GM23338 (cell line): ENCODE measurements at regions not wholly inside any gene's neighbourhood (a gene's known extent, or its start where the extent isn't known, plus 50 kb on each side); places are given as distances from the start of the nearest gene placed in this dataset.

Source experiments
- ATAC-seq: fragments of 200-7000 bp; cut with Tn5 transposase; 3 replicates; pipeline ENCODE4 v1.9.1; 2020
- DNase-seq: peaks from one replicate; pipeline ENCODE4 v3.0.0-alpha.2; 2015; ENCODE audit warnings: low spot score
- H2AFZ ChIP-seq: fragments of 200-600 bp; sonication (generic); 2 replicates; pipeline ENCODE4 v1.8.0; 2016; ENCODE audit warnings: antibody characterized with exemption, mild to moderate bottlenecking, moderate library complexity
- H3F3A ChIP-seq: fragments of 200-600 bp; sonication (generic); replicated peaks from 2 replicates; pipeline ENCODE4 v1.8.0; 2017; ENCODE audit warnings: antibody characterized with exemption, mixed run types, low read depth
- H3K27ac ChIP-seq: fragments of 200-600 bp; sonication (generic); 2 replicates; pipeline ENCODE4 v1.6.1; 2016; ENCODE audit warnings: low read depth
- H3K27me3 ChIP-seq: fragments of 200-600 bp; sonication (generic); 2 replicates; pipeline ENCODE4 v1.8.0; 2016; ENCODE audit warnings: mild to moderate bottlenecking, mixed run types, moderate library complexity; ENCODE audit not compliant: insufficient read depth
- H3K36me3 ChIP-seq: fragments of 200-600 bp; sonication (generic); 2 replicates; pipeline ENCODE4 v1.8.0; 2016; ENCODE audit warnings: mild to moderate bottlenecking; ENCODE audit not compliant: insufficient read depth
- H3K4me1 ChIP-seq: fragments of 200-600 bp; sonication (generic); 2 replicates; pipeline ENCODE4 v1.8.0; 2016; ENCODE audit warnings: mild to moderate bottlenecking, moderate library complexity; ENCODE audit not compliant: insufficient read depth
- H3K4me2 ChIP-seq: fragments of 200-600 bp; sonication (generic); 2 replicates; pipeline ENCODE4 v1.7.1; 2017; ENCODE audit warnings: mixed run types
- H3K4me3 ChIP-seq: fragments of 200-600 bp; sonication (generic); 2 replicates; pipeline ENCODE4 v1.6.1; 2016; ENCODE audit warnings: mixed run types
- H3K79me2 ChIP-seq: fragments of 200-600 bp; sonication (generic); replicated peaks from 2 replicates; pipeline ENCODE4 v1.8.0; 2017; ENCODE audit warnings: mild to moderate bottlenecking; ENCODE audit not compliant: insufficient read depth
- H3K9me2 ChIP-seq: fragments of 200-600 bp; sonication (generic); 2 replicates; pipeline ENCODE4 v1.8.0; 2017; ENCODE audit not compliant: insufficient read depth
- H4K20me1 ChIP-seq: fragments of 200-600 bp; sonication (generic); replicated peaks from 2 replicates; pipeline ENCODE4 v1.8.0; 2017; ENCODE audit warnings: mild to moderate bottlenecking; ENCODE audit not compliant: insufficient read depth
- H3K27ac Mint-ChIP-seq: 2 replicates; pipeline ENCODE4 v1.8.0; 2020; ENCODE audit warnings: inconsistent platforms, mild to moderate bottlenecking, moderate library complexity, mixed read lengths
- H3K27me3 Mint-ChIP-seq: 3 replicates; pipeline ENCODE4 v1.8.0; 2022; ENCODE audit warnings: low read depth, mild to moderate bottlenecking, moderate library complexity, mixed read lengths, inconsistent platforms; ENCODE audit not compliant: insufficient read depth, poor library complexity
- H3K36me3 Mint-ChIP-seq: 3 replicates; pipeline ENCODE4 v1.8.0; 2021; ENCODE audit warnings: low read depth, mild to moderate bottlenecking, inconsistent platforms, moderate library complexity, mixed read lengths
- H3K4me1 Mint-ChIP-seq: 3 replicates; pipeline ENCODE4 v1.8.0; 2020; ENCODE audit warnings: mild to moderate bottlenecking, inconsistent platforms, mixed read lengths
- H3K4me3 Mint-ChIP-seq: 3 replicates; pipeline ENCODE4 v1.8.0; 2021; ENCODE audit warnings: moderate library complexity, mild to moderate bottlenecking, inconsistent platforms, mixed read lengths
- H3K9me3 Mint-ChIP-seq: 3 replicates; pipeline ENCODE4 v1.8.0; 2020; ENCODE audit warnings: moderate library complexity, mild to moderate bottlenecking, inconsistent platforms, mixed read lengths
- EZH2 ChIP-seq: fragments of 200-600 bp; sonication (generic); IDR thresholded peaks from one replicate; pipeline ENCODE4 v1.8.0; 2017; ENCODE audit warnings: antibody characterized with exemption, mild to moderate bottlenecking, low read depth; ENCODE audit not compliant: unreplicated experiment
- EZH2phosphoT487 ChIP-seq: fragments of 200-600 bp; sonication (generic); IDR thresholded peaks from one replicate; pipeline ENCODE4 v1.8.1; 2018; ENCODE audit warnings: antibody characterized with exemption; ENCODE audit not compliant: unreplicated experiment
- JUNB ChIP-seq: IDR thresholded peaks from one replicate; pipeline ENCODE4 v1.6.1; 2016; ENCODE audit warnings: antibody characterized with exemption; ENCODE audit not compliant: unreplicated experiment
- NANOG ChIP-seq: IDR thresholded peaks from 2 replicates; pipeline ENCODE4 v1.6.1; 2016; ENCODE audit warnings: antibody characterized with exemption, borderline replicate concordance
- POLR2AphosphoS5 ChIP-seq: IDR thresholded peaks from 2 replicates; pipeline ENCODE4 v1.6.1; 2016; ENCODE audit warnings: antibody characterized with exemption, low read depth
- STAT1 ChIP-seq: IDR thresholded peaks from one replicate; pipeline ENCODE4 v1.6.1; 2016; ENCODE audit warnings: antibody characterized with exemption; ENCODE audit not compliant: unreplicated experiment
- ZNF114 ChIP-seq: fragments of 250-450 bp; sonication (Bioruptor Pico); IDR thresholded peaks from 2 replicates; pipeline ENCODE4 v1.5.0; 2020; ENCODE audit warnings: mild to moderate bottlenecking, moderate library complexity
- ZNF331 ChIP-seq: fragments of 250-450 bp; sonication (Bioruptor Pico); IDR thresholded peaks from 2 replicates; pipeline ENCODE4 v1.5.0; 2020; ENCODE audit warnings: low read depth, mild to moderate bottlenecking, moderate library complexity
- TF ChIP-seq, protein P1 (sequence below), 2 experiments: fragments of 200-600 bp in 1 of 2; sonication (generic) in 1 of 2; conservative IDR thresholded peaks; 2 replicates each; pipeline versions ENCODE4 v1.5.1 to v1.6.1; 2016 to 2017; ENCODE audit warnings: antibody characterized with exemption in 2 of 2, low read depth in 2 of 2, mild to moderate bottlenecking in 2 of 2, moderate library complexity in 1 of 2
- TF ChIP-seq, protein P2 (sequence below): fragments of 250-450 bp; sonication (Bioruptor Pico); IDR thresholded peaks from 2 replicates; pipeline ENCODE4 v1.5.0; 2020; ENCODE audit warnings: mild to moderate bottlenecking, moderate library complexity
- TF ChIP-seq, protein P3 (sequence below): IDR thresholded peaks from 2 replicates; pipeline ENCODE4 v1.6.1; 2016; ENCODE audit warnings: antibody characterized with exemption

DNA sequence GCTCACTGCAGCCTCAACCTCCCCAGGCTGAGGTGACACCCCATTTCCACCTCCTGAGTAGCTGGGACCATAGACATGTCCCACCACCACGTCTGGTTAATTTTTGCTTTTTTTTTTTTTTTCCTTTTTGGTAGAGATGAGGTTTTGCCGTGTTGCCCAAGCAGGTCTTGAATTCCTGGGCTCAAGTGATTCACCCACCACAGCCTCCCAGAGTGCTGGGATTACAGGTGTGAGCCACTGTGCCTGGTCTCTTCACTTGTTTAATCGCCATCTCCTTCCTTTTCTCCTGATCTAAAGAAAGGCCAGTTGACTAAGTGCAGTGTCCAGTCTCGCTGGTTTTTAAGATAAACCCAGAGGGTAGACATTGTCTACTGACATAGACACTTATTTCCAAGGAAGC lies 152.0 kb downstream of the C16orf95 start:
- H3K4me3 Mint-ChIP-seq: no peak overlapping the region
- no peaks in the 10 kb centered on the region for H3K36me3 Mint-ChIP-seq
- H3K27ac Mint-ChIP-seq: no peak overlapping the region
- Histone ChIP-seq H3F3A (no peaks in the 10 kb centered on the region), H3K27ac (no peak overlapping the region), H2AFZ (no peak overlapping the region), H3K79me2 (no peaks in the 10 kb centered on the region), H3K4me2 (no peak overlapping the region), H3K4me1 (no peaks in the 10 kb centered on the region), H3K27me3 (no peaks in the 10 kb centered on the region), H4K20me1 (no peaks in the 10 kb centered on the region), H3K36me3 (no peaks in the 10 kb centered on the region), H3K4me3 (no peak overlapping the region), H3K9me2 (no peaks in the 10 kb centered on the region)
- no peak for TF ChIP-seq ZNF331
- TF ChIP-seq EZH2phosphoT487: no peak
- no peak for ATAC-seq
- no peaks in the 10 kb centered on the region for H3K4me1 Mint-ChIP-seq
- no peaks in the 10 kb centered on the region; the same call in 2 of the 3 replicates for H3K9me3 Mint-ChIP-seq
- H3K27me3 Mint-ChIP-seq: peaks cover 11% of the 10 kb centered on the region
- no peak for DNase-seq

DNA sequence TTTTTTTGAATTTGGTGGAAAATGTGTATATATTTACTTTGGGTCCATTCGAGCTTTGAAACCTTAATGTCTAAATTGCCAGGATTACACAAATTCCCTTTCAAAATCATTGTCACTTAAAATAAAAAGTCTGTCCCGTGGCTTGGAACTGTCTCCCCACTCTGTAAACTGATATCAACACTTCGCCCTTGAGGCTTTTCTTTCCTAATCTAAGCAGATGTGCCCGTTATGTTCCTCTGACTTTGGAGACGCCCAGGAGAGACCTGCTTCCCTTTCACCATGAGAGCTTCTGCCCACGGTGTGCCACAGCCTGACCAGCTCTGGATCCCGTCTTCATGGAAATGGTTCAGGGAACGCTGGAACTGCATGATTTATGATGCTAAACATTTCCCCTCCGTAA lies 151.3 kb downstream of the C16orf95 start:
- Histone ChIP-seq H3K4me1 (no peaks in the 10 kb centered on the region), H3F3A (no peaks in the 10 kb centered on the region), H3K79me2 (no peaks in the 10 kb centered on the region), H3K4me3 (no peak overlapping the region), H4K20me1 (no peaks in the 10 kb centered on the region), H3K36me3 (no peaks in the 10 kb centered on the region), H3K9me2 (no peaks in the 10 kb centered on the region), H3K4me2 (no peak overlapping the region), H2AFZ (no peak overlapping the region), H3K27ac (no peak overlapping the region), H3K27me3 (no peaks in the 10 kb centered on the region)
- Mint-ChIP-seq H3K27ac (no peak overlapping the region), H3K9me3 (no peaks in the 10 kb centered on the region; the same call in 2 of the 3 replicates), H3K4me1 (no peaks in the 10 kb centered on the region), H3K36me3 (no peaks in the 10 kb centered on the region), H3K27me3 (peaks cover 11% of the 10 kb centered on the region), H3K4me3 (no peak overlapping the region)
- DNase-seq (no peak), ATAC-seq (no peak)
- TF ChIP-seq, protein P1, sequence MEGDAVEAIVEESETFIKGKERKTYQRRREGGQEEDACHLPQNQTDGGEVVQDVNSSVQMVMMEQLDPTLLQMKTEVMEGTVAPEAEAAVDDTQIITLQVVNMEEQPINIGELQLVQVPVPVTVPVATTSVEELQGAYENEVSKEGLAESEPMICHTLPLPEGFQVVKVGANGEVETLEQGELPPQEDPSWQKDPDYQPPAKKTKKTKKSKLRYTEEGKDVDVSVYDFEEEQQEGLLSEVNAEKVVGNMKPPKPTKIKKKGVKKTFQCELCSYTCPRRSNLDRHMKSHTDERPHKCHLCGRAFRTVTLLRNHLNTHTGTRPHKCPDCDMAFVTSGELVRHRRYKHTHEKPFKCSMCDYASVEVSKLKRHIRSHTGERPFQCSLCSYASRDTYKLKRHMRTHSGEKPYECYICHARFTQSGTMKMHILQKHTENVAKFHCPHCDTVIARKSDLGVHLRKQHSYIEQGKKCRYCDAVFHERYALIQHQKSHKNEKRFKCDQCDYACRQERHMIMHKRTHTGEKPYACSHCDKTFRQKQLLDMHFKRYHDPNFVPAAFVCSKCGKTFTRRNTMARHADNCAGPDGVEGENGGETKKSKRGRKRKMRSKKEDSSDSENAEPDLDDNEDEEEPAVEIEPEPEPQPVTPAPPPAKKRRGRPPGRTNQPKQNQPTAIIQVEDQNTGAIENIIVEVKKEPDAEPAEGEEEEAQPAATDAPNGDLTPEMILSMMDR (conservative IDR thresholded peaks at IDR 0.05; ENCODE audit: low read depth in 2 of 2): no peak
- no peak for TF ChIP-seq NANOG
- no peak for TF ChIP-seq EZH2
- TF ChIP-seq STAT1: no peak
- no peak for TF ChIP-seq ZNF114 (CRISPR knock-in tag)
- TF ChIP-seq, protein P2, sequence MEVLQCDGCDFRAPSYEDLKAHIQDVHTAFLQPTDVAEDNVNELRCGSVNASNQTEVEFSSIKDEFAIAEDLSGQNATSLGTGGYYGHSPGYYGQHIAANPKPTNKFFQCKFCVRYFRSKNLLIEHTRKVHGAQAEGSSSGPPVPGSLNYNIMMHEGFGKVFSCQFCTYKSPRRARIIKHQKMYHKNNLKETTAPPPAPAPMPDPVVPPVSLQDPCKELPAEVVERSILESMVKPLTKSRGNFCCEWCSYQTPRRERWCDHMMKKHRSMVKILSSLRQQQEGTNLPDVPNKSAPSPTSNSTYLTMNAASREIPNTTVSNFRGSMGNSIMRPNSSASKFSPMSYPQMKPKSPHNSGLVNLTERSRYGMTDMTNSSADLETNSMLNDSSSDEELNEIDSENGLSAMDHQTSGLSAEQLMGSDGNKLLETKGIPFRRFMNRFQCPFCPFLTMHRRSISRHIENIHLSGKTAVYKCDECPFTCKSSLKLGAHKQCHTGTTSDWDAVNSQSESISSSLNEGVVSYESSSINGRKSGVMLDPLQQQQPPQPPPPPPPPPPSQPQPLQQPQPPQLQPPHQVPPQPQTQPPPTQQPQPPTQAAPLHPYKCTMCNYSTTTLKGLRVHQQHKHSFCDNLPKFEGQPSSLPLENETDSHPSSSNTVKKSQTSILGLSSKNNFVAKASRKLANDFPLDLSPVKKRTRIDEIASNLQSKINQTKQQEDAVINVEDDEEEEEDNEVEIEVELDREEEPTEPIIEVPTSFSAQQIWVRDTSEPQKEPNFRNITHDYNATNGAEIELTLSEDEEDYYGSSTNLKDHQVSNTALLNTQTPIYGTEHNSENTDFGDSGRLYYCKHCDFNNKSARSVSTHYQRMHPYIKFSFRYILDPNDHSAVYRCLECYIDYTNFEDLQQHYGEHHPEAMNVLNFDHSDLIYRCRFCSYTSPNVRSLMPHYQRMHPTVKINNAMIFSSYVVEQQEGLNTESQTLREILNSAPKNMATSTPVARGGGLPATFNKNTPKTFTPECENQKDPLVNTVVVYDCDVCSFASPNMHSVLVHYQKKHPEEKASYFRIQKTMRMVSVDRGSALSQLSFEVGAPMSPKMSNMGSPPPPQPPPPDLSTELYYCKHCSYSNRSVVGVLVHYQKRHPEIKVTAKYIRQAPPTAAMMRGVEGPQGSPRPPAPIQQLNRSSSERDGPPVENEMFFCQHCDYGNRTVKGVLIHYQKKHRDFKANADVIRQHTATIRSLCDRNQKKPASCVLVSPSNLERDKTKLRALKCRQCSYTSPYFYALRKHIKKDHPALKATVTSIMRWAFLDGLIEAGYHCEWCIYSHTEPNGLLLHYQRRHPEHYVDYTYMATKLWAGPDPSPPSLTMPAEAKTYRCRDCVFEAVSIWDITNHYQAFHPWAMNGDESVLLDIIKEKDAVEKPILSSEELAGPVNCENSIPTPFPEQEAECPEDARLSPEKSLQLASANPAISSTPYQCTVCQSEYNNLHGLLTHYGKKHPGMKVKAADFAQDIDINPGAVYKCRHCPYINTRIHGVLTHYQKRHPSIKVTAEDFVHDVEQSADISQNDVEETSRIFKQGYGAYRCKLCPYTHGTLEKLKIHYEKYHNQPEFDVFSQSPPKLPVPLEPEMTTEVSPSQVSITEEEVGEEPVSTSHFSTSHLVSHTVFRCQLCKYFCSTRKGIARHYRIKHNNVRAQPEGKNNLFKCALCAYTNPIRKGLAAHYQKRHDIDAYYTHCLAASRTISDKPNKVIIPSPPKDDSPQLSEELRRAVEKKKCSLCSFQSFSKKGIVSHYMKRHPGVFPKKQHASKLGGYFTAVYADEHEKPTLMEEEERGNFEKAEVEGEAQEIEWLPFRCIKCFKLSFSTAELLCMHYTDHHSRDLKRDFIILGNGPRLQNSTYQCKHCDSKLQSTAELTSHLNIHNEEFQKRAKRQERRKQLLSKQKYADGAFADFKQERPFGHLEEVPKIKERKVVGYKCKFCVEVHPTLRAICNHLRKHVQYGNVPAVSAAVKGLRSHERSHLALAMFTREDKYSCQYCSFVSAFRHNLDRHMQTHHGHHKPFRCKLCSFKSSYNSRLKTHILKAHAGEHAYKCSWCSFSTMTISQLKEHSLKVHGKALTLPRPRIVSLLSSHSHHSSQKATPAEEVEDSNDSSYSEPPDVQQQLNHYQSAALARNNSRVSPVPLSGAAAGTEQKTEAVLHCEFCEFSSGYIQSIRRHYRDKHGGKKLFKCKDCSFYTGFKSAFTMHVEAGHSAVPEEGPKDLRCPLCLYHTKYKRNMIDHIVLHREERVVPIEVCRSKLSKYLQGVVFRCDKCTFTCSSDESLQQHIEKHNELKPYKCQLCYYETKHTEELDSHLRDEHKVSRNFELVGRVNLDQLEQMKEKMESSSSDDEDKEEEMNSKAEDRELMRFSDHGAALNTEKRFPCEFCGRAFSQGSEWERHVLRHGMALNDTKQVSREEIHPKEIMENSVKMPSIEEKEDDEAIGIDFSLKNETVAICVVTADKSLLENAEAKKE: no peak
- no peak for TF ChIP-seq EZH2phosphoT487
- TF ChIP-seq, protein P3, sequence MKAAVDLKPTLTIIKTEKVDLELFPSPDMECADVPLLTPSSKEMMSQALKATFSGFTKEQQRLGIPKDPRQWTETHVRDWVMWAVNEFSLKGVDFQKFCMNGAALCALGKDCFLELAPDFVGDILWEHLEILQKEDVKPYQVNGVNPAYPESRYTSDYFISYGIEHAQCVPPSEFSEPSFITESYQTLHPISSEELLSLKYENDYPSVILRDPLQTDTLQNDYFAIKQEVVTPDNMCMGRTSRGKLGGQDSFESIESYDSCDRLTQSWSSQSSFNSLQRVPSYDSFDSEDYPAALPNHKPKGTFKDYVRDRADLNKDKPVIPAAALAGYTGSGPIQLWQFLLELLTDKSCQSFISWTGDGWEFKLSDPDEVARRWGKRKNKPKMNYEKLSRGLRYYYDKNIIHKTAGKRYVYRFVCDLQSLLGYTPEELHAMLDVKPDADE: no peak
- TF ChIP-seq ZNF331: no peak
- no peak for TF ChIP-seq JUNB
- no peak for TF ChIP-seq POLR2AphosphoS5
